ENCODE measurements at regions not wholly inside any gene's neighbourhood (a gene's known extent, or its start where the extent isn't known, plus 50 kb on each side); places are given as distances from the start of the nearest gene placed in this dataset.
A peak's percentile ranks its signal among the peaks of the same experiment; 100 is the strongest.

- no peaks in the 10 kb centered on the region for H3K9me3 ChIP-seq (ENCODE audit: control insufficient read depth, insufficient read depth, low read length)
- TF ChIP-seq CTCF (IDR thresholded peaks at IDR 0.05; ENCODE audit: low read depth, low read length): no peak
- DNase-seq (ENCODE audit: low read depth, low spot score): no peak
- H3K4me3 ChIP-seq (ENCODE audit: low read depth, low read length): no peak overlapping the region
- POLR2A ChIA-PET: no interaction called here
- no peak overlapping the region for H3K27ac ChIP-seq (ENCODE audit: low read depth, low read length)
- CTCF ChIA-PET: no interaction called here
- peaks cover 52% of the 10 kb centered on the region for H3K27me3 ChIP-seq (ENCODE audit: control insufficient read depth, insufficient read depth, low read length)
Observed at GRCh38 chr15:70214276-70214675, 116.6 kb upstream of the TLE3 start.

- Histone ChIP-seq H3K27ac (ENCODE audit: low read depth, low read length) (no peak overlapping the region), H3K9me3 (ENCODE audit: control insufficient read depth, insufficient read depth, low read length) (no peaks in the 10 kb centered on the region), H3K27me3 (ENCODE audit: control insufficient read depth, insufficient read depth, low read length) (peaks cover 47% of the 10 kb centered on the region), H3K4me3 (ENCODE audit: low read depth, low read length) (no peak overlapping the region)
- DNase-seq (ENCODE audit: low read depth, low spot score): no peak
- POLR2A ChIA-PET: interaction anchor here (0.6 kb wide), 1 partner anchor 52 kb away, joined by 3 read pairs; no protein-coding TSS in a partner anchor
- no peak for TF ChIP-seq CTCF (IDR thresholded peaks at IDR 0.05; ENCODE audit: low read depth, low read length)
- CTCF ChIA-PET: no interaction called here
Observed at GRCh38 chr15:70213794-70214193, 116.1 kb upstream of the TLE3 start.

- POLR2A ChIA-PET: no interaction called here
- TF ChIP-seq CTCF (IDR thresholded peaks at IDR 0.05; ENCODE audit: low read depth, low read length): no peak
- Histone ChIP-seq H3K27ac (ENCODE audit: low read depth, low read length) (no peak overlapping the region), H3K9me3 (ENCODE audit: control insufficient read depth, insufficient read depth, low read length) (no peaks in the 10 kb centered on the region), H3K4me3 (ENCODE audit: low read depth, low read length) (no peak overlapping the region), H3K27me3 (ENCODE audit: control insufficient read depth, insufficient read depth, low read length) (peaks cover 45% of the 10 kb centered on the region)
- CTCF ChIA-PET: no interaction called here
- no peak for DNase-seq (ENCODE audit: low read depth, low spot score)
Observed at GRCh38 chr15:70212963-70213315, 115.2 kb upstream of the TLE3 start.

GRCh38 chr15:70212286-70212962, 114.7 kb upstream of the TLE3 start:
- CTCF ChIA-PET: no interaction called here
- POLR2A ChIA-PET: no interaction called here
- DNase-seq (ENCODE audit: low read depth, low spot score): no peak

GRCh38 chr15:70210528-70210927, 112.8 kb upstream of the TLE3 start:
- no peak overlapping the region for H3K27ac ChIP-seq (ENCODE audit: low read depth, low read length)
- CTCF ChIA-PET: no interaction called here
- TF ChIP-seq CTCF (IDR thresholded peaks at IDR 0.05; ENCODE audit: low read depth, low read length): 0 out of 2 replicates have a peak, but pooled peaks have one; percentile 9
- no peak overlapping the region for H3K4me3 ChIP-seq (ENCODE audit: low read depth, low read length)
- H3K27me3 ChIP-seq (ENCODE audit: control insufficient read depth, insufficient read depth, low read length): peaks cover 51% of the 10 kb centered on the region
- POLR2A ChIA-PET: no interaction called here
- DNase-seq (ENCODE audit: low read depth, low spot score): no peak
- H3K9me3 ChIP-seq (ENCODE audit: control insufficient read depth, insufficient read depth, low read length): no peaks in the 10 kb centered on the region

More at GRCh38 chr15:70212286-70212962, 114.7 kb upstream of the TLE3 start:
- TF ChIP-seq CTCF (IDR thresholded peaks at IDR 0.05; ENCODE audit: low read depth, low read length): no peak
- no peak overlapping the region for H3K4me3 ChIP-seq (ENCODE audit: low read depth, low read length)
- H3K9me3 ChIP-seq (ENCODE audit: control insufficient read depth, insufficient read depth, low read length): no peaks in the 10 kb centered on the region
- no peak overlapping the region for H3K27ac ChIP-seq (ENCODE audit: low read depth, low read length)
- peaks cover 45% of the 10 kb centered on the region for H3K27me3 ChIP-seq (ENCODE audit: control insufficient read depth, insufficient read depth, low read length)

Measured in AG04450 (cell line).